IMR-90 (cell line): ENCODE measurements at regions not wholly inside any gene's neighbourhood (a gene's known extent, or its start where the extent isn't known, plus 50 kb on each side); places are given as distances from the start of the nearest gene placed in this dataset.

Experiments
- ATAC-seq: fragments of 200-7000 bp; cut with Tn5 transposase; 2 replicates; pipeline ENCODE4 v1.9.1; 2020; ENCODE audit warnings: low read depth, mild to moderate bottlenecking, moderate library complexity
- BruUV-seq: library from RNA; stranded (reverse); fragments of 400-500 nt; replicated peaks from 2 replicates; lab custom pipeline; 2021; lab: Mats Ljungman, UMichigan
- CTCF ChIA-PET: fragments of 300-600 bp; formaldehyde crosslinking; extraction: SDS; loops from one replicate; lab custom pipeline; 2021; ENCODE audit warnings: antibody characterized with exemption; lab: Yijun Ruan, JAX
- POLR2A ChIA-PET: fragments of 300-600 bp; sonication (Branson Sonifier 250); formaldehyde crosslinking; loops from one replicate; lab custom pipeline; 2022; ENCODE audit warnings: antibody characterized with exemption; ENCODE audit not compliant: unreplicated experiment; lab: Charles Lee
- DNase-seq: peaks from one replicate; pipeline ENCODE4 v3.0.0; 2013
- H2AFZ ChIP-seq: replicated peaks from 2 replicates; pipeline ENCODE3; 2013; ENCODE audit warnings: low read length, mild to moderate bottlenecking; ENCODE audit not compliant: poor library complexity
- H2AK5ac ChIP-seq: 2 replicates; pipeline ENCODE4 v1.6.1; 2013; ENCODE audit warnings: low read depth, low read length, inconsistent platforms
- H2AK9ac ChIP-seq: replicated peaks from 2 replicates; pipeline ENCODE3; 2013; ENCODE audit warnings: mild to moderate bottlenecking, low read depth, low read length, moderate library complexity; ENCODE audit not compliant: poor library complexity
- H2BK120ac ChIP-seq: 2 replicates; pipeline ENCODE4 v1.6.1; 2013; ENCODE audit warnings: low read depth, low read length, inconsistent platforms
- H2BK15ac ChIP-seq: 3 replicates; pipeline ENCODE4 v1.6.1; 2013; ENCODE audit warnings: low read depth, low read length, inconsistent platforms
- H2BK20ac ChIP-seq: 2 replicates; pipeline ENCODE4 v1.6.1; 2013; ENCODE audit warnings: low read depth, mild to moderate bottlenecking, inconsistent platforms, low read length, moderate library complexity
- H2BK5ac ChIP-seq: 2 replicates; pipeline ENCODE4 v1.6.1; 2013; ENCODE audit warnings: mild to moderate bottlenecking, low read depth, low read length, inconsistent platforms; ENCODE audit not compliant: poor library complexity, severe bottlenecking
- H3K14ac ChIP-seq: replicated peaks from 2 replicates; pipeline ENCODE4 v1.6.1; 2013; ENCODE audit warnings: low read depth, low read length, inconsistent platforms
- H3K18ac ChIP-seq: 2 replicates; pipeline ENCODE4 v1.6.1; 2013; ENCODE audit warnings: low read depth, low read length, control low read depth
- H3K23ac ChIP-seq: 2 replicates; pipeline ENCODE4 v1.6.1; 2013; ENCODE audit warnings: low read depth, low read length, inconsistent platforms
- H3K27ac ChIP-seq: 2 replicates; pipeline ENCODE4 v1.5.1; 2013; ENCODE audit warnings: mild to moderate bottlenecking, control low read depth, low read length; ENCODE audit not compliant: insufficient read depth
- H3K27me3 ChIP-seq: 2 replicates; pipeline ENCODE4 v1.6.1; 2013; ENCODE audit warnings: low read length; ENCODE audit not compliant: control insufficient read depth, insufficient read depth
- H3K36me3 ChIP-seq: 2 replicates; pipeline ENCODE4 v1.6.1; 2013; ENCODE audit warnings: low read length, mixed read lengths; ENCODE audit not compliant: control insufficient read depth, insufficient read depth
- H3K4ac ChIP-seq: 2 replicates; pipeline ENCODE4 v1.6.1; 2013; ENCODE audit warnings: low read depth, low read length, inconsistent platforms
- H3K4me1 ChIP-seq: 2 replicates; pipeline ENCODE4 v1.6.1; 2013; ENCODE audit warnings: low read length, mixed read lengths; ENCODE audit not compliant: control insufficient read depth, insufficient read depth
- H3K4me2 ChIP-seq: 2 replicates; pipeline ENCODE4 v1.6.1; 2013; ENCODE audit warnings: low read depth, mild to moderate bottlenecking, control low read depth, low read length, moderate library complexity
- H3K4me3 ChIP-seq: 2 replicates; pipeline ENCODE4 v1.5.1; 2013; ENCODE audit warnings: low read depth, mild to moderate bottlenecking, control low read depth, low read length, moderate library complexity; ENCODE audit not compliant: insufficient read depth
- H3K56ac ChIP-seq: 2 replicates; pipeline ENCODE4 v1.6.1; 2013; ENCODE audit warnings: low read length, inconsistent platforms; ENCODE audit not compliant: insufficient read depth; ENCODE audit errors: extremely low read depth
- H3K79me1 ChIP-seq, 2 experiments: 2 replicates each; pipeline ENCODE4 v1.6.1; 2013; ENCODE audit warnings: low read length in 2 of 2, inconsistent platforms in 1 of 2, low read depth in 1 of 2
- H3K9ac ChIP-seq: 2 replicates; pipeline ENCODE4 v1.6.1; 2013; ENCODE audit warnings: low read depth, low read length, control low read depth
- H3K9me1 ChIP-seq: 2 replicates; pipeline ENCODE4 v1.6.1; 2013; ENCODE audit warnings: low read length, inconsistent platforms; ENCODE audit not compliant: insufficient read depth
- H3K9me3 ChIP-seq: 2 replicates; pipeline ENCODE4 v1.6.1; 2013; ENCODE audit warnings: low read length; ENCODE audit not compliant: control insufficient read depth, insufficient read depth
- H4K20me1 ChIP-seq: 2 replicates; pipeline ENCODE4 v1.6.1; 2013; ENCODE audit warnings: low read length, inconsistent platforms; ENCODE audit not compliant: insufficient read depth
- H4K5ac ChIP-seq: 2 replicates; pipeline ENCODE4 v1.6.1; 2013; ENCODE audit warnings: mild to moderate bottlenecking, low read depth, low read length, control low read depth
- H4K8ac ChIP-seq, 2 experiments: 2 replicates each; pipeline ENCODE4 v1.6.1; 2013; ENCODE audit warnings: low read depth in 2 of 2, low read length in 2 of 2, control low read depth in 1 of 2, inconsistent platforms in 1 of 2
- H4K91ac ChIP-seq: 2 replicates; pipeline ENCODE4 v1.6.1; 2013; ENCODE audit warnings: low read depth, low read length, inconsistent platforms; ENCODE audit not compliant: insufficient read depth
- BHLHE40 ChIP-seq: fragments of 150-350 bp; IDR thresholded peaks from 2 replicates; pipeline ENCODE4 v1.6.1; 2016; ENCODE audit warnings: mild to moderate bottlenecking, low read depth, low read length
- CEBPB ChIP-seq: IDR thresholded peaks from 2 replicates; pipeline ENCODE4 v1.6.1; 2012; ENCODE audit warnings: low read depth, low read length, improper control_type of control experiment
- CHD1 ChIP-seq: IDR thresholded peaks from 2 replicates; pipeline ENCODE4 v1.6.1; 2012; ENCODE audit warnings: low read depth, low read length, improper control_type of control experiment
- FOS ChIP-seq: fragments of 150-350 bp; IDR thresholded peaks from 2 replicates; pipeline ENCODE4 v1.6.1; 2016; ENCODE audit warnings: low read depth, low read length
- MAFK ChIP-seq: IDR thresholded peaks from 2 replicates; pipeline ENCODE4 v1.6.1; 2012; ENCODE audit warnings: low read depth, low read length, improper control_type of control experiment
- MAZ ChIP-seq: IDR thresholded peaks from 2 replicates; pipeline ENCODE4 v1.6.1; 2012; ENCODE audit warnings: low read depth, mild to moderate bottlenecking, low read length, improper control_type of control experiment, moderate library complexity, borderline replicate concordance
- MXI1 ChIP-seq: IDR thresholded peaks from 2 replicates; pipeline ENCODE4 v1.6.1; 2012; ENCODE audit warnings: low read depth, mild to moderate bottlenecking, low read length, moderate library complexity, borderline replicate concordance
- NFE2L2 ChIP-seq: fragments of 150-350 bp; IDR thresholded peaks from 2 replicates; pipeline ENCODE4 v1.6.1; 2016; ENCODE audit warnings: low read depth, mild to moderate bottlenecking, low read length
- POLR2A ChIP-seq: IDR thresholded peaks from 2 replicates; pipeline ENCODE4 v1.6.1; 2012; ENCODE audit warnings: mild to moderate bottlenecking, low read depth, low read length
- RAD21 ChIP-seq: IDR thresholded peaks from 2 replicates; pipeline ENCODE4 v1.6.1; 2012; ENCODE audit warnings: low read length, improper control_type of control experiment
- RCOR1 ChIP-seq: IDR thresholded peaks from 2 replicates; pipeline ENCODE4 v1.6.1; 2012; ENCODE audit warnings: mild to moderate bottlenecking, low read length, improper control_type of control experiment; ENCODE audit not compliant: insufficient replicate concordance
- RFX5 ChIP-seq: IDR thresholded peaks from 2 replicates; pipeline ENCODE4 v1.8.0; 2012; ENCODE audit warnings: low read depth, mild to moderate bottlenecking, low read length, moderate library complexity
- SMC3 ChIP-seq: fragments of 150-350 bp; IDR thresholded peaks from 2 replicates; pipeline ENCODE4 v1.6.1; 2016; ENCODE audit warnings: low read depth, mild to moderate bottlenecking, antibody characterized with exemption, low read length, moderate library complexity
- WGBS, 2 experiments: methylation state at CpG; one replicate each; pipeline versions ENCODE4 v1.1.5 to v1.1.7; 2013; ENCODE audit warnings: missing lambda C conversion rate in 2 of 2; ENCODE audit not compliant: insufficient read length in 1 of 2; ENCODE audit errors: extremely low coverage in 2 of 2; 5-methylcytosine and 5-hydroxymethylcytosine counted together
- dilution Hi-C: fragments of 300-500 bp; cut with HindIII; formaldehyde crosslinking; loops from one replicate; pipeline ENCODE4 v1.14.3; 2018; ENCODE audit warnings: low sequenced_read_pairs; ENCODE audit not compliant: unreplicated experiment
- in situ Hi-C: fragments of 300-500 bp; cut with MboI; formaldehyde crosslinking; loops from 3 replicates; pipeline ENCODE4 v1.14.3; 2019; ENCODE audit warnings: low sequenced_read_pairs, inconsistent platforms, mixed read lengths
- intact Hi-C: fragments of 100-400 bp; cut with micrococcal nuclease; formaldehyde crosslinking; loops from 2 replicates; pipeline ENCODE4 v1.10.0; 2022
- TF ChIP-seq, protein P1 (sequence below): fragments of 150-350 bp; IDR thresholded peaks from 2 replicates; pipeline ENCODE4 v1.6.1; 2016; ENCODE audit warnings: low read depth, mild to moderate bottlenecking, low read length, moderate library complexity, borderline replicate concordance
- TF ChIP-seq, protein P2 (sequence below): conservative IDR thresholded peaks from 2 replicates; pipeline ENCODE4 v1.5.1; 2012; ENCODE audit warnings: mild to moderate bottlenecking, low read depth, low read length, improper control_type of control experiment
- TF ChIP-seq, protein P3 (sequence below): fragments of 150-350 bp; IDR thresholded peaks from 2 replicates; pipeline ENCODE4 v1.6.1; 2017; ENCODE audit warnings: mild to moderate bottlenecking, antibody characterized with exemption, low read length, low read depth

DNA sequence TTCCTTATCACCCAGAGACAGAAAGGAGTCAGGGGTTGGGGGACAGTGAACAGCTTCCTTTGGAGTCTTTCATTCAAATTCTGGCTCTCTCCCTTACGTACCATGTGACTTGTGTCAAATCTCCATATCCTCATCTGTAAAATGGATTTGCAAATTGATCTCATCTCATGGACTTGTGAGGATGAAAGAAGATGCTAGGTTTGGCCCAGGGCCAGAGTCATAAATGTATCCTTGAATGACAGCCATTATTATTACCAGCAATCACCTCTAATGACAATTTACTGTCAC, 67.8 kb upstream of the POLG start:
- CTCF ChIA-PET: no interaction called here
- peak overlapping the region; percentile 35; the same call in 1 of the 2 replicates for H3K4me2 ChIP-seq
- no peak overlapping the region for H4K91ac ChIP-seq
- no peak overlapping the region for H2BK20ac ChIP-seq
- H3K9ac ChIP-seq: no peak overlapping the region
- no peak overlapping the region for H2BK120ac ChIP-seq
- no peaks in the 10 kb centered on the region for H3K9me1 ChIP-seq
- ATAC-seq (no peak), DNase-seq (no peak)
- H3K23ac ChIP-seq: 0 out of 2 replicates have a peak overlapping the region, but pooled peaks have one; percentile 29
- H3K4me3 ChIP-seq: no peak overlapping the region
- H3K79me1 ChIP-seq: no peaks in the 10 kb centered on the region
- no peaks in the 10 kb centered on the region for H3K4me1 ChIP-seq
- no peaks in the 10 kb centered on the region for H3K36me3 ChIP-seq
- dilution Hi-C loops: no loop called here
- H3K14ac ChIP-seq: no peak overlapping the region
- no peaks in the 10 kb centered on the region for H4K20me1 ChIP-seq
- no peak for TF ChIP-seq RCOR1
- TF ChIP-seq BHLHE40: no peak
- TF ChIP-seq POLR2A: no peak
- no peak for TF ChIP-seq MAFK
- no peak for TF ChIP-seq MXI1
- TF ChIP-seq, protein P1, sequence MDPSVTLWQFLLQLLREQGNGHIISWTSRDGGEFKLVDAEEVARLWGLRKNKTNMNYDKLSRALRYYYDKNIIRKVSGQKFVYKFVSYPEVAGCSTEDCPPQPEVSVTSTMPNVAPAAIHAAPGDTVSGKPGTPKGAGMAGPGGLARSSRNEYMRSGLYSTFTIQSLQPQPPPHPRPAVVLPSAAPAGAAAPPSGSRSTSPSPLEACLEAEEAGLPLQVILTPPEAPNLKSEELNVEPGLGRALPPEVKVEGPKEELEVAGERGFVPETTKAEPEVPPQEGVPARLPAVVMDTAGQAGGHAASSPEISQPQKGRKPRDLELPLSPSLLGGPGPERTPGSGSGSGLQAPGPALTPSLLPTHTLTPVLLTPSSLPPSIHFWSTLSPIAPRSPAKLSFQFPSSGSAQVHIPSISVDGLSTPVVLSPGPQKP: no peak
- no peak for TF ChIP-seq RAD21
- no peak for TF ChIP-seq CHD1
- TF ChIP-seq CEBPB: no peak
- TF ChIP-seq, protein P2, sequence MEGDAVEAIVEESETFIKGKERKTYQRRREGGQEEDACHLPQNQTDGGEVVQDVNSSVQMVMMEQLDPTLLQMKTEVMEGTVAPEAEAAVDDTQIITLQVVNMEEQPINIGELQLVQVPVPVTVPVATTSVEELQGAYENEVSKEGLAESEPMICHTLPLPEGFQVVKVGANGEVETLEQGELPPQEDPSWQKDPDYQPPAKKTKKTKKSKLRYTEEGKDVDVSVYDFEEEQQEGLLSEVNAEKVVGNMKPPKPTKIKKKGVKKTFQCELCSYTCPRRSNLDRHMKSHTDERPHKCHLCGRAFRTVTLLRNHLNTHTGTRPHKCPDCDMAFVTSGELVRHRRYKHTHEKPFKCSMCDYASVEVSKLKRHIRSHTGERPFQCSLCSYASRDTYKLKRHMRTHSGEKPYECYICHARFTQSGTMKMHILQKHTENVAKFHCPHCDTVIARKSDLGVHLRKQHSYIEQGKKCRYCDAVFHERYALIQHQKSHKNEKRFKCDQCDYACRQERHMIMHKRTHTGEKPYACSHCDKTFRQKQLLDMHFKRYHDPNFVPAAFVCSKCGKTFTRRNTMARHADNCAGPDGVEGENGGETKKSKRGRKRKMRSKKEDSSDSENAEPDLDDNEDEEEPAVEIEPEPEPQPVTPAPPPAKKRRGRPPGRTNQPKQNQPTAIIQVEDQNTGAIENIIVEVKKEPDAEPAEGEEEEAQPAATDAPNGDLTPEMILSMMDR: no peak
- TF ChIP-seq FOS: no peak
- no peak for TF ChIP-seq SMC3
- TF ChIP-seq MAZ: no peak
- TF ChIP-seq NFE2L2: no peak
- no peak for TF ChIP-seq RFX5
- TF ChIP-seq, protein P3, sequence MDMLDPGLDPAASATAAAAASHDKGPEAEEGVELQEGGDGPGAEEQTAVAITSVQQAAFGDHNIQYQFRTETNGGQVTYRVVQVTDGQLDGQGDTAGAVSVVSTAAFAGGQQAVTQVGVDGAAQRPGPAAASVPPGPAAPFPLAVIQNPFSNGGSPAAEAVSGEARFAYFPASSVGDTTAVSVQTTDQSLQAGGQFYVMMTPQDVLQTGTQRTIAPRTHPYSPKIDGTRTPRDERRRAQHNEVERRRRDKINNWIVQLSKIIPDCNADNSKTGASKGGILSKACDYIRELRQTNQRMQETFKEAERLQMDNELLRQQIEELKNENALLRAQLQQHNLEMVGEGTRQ: no peak
- H3K27ac ChIP-seq: no peak overlapping the region
- in situ Hi-C loops: no loop called here
- no peak overlapping the region for H2BK5ac ChIP-seq
- no peaks in the 10 kb centered on the region for H3K9me3 ChIP-seq
- H2AFZ ChIP-seq: no peak overlapping the region
- POLR2A ChIA-PET: no interaction called here
- no peak overlapping the region for H4K8ac ChIP-seq
- H3K18ac ChIP-seq: no peak overlapping the region
- intact Hi-C loops: loop anchor here (2.0 kb wide), 1 partner anchor 44 kb away; no protein-coding TSS in a partner anchor
- WGBS, 2 experiments: no CpG with 5 or more reads among the region's 1 CpG
- H3K27me3 ChIP-seq: peaks cover 71% of the 10 kb centered on the region
- no peak overlapping the region for H4K5ac ChIP-seq
- no peak overlapping the region for H2BK15ac ChIP-seq
- BruUV-seq: no TSS peak
- H3K4ac ChIP-seq: no peak overlapping the region
- H2AK9ac ChIP-seq: no peak overlapping the region
- no peak overlapping the region for H3K56ac ChIP-seq
- no peak overlapping the region for H2AK5ac ChIP-seq
